Lower lobe of right lung (tissue), 2 donors: ENCODE measurements at regions not wholly inside any gene's neighbourhood (a gene's known extent, or its start where the extent isn't known, plus 50 kb on each side); places are given as distances from the start of the nearest gene placed in this dataset.

ENCODE experiments used
- ATAC-seq, 2 donors: fragments of 200-7000 bp; cut with Tn5 transposase; one replicate each; pipeline ENCODE4 v1.9.1; 2020 to 2022; ENCODE audit warnings: mild to moderate bottlenecking in 2 of 2, moderate library complexity in 2 of 2
- DNase-seq: peaks from one replicate; pipeline ENCODE4 v3.0.0-alpha.2; 2020
- H3K27ac ChIP-seq: fragments of 200-600 bp; one replicate; pipeline ENCODE4 v1.8.0; 2022
- H3K27me3 ChIP-seq: fragments of 200-600 bp; one replicate; pipeline ENCODE4 v1.8.0; 2022; ENCODE audit warnings: low read depth
- H3K36me3 ChIP-seq: fragments of 200-600 bp; one replicate; pipeline ENCODE4 v1.8.0; 2022; ENCODE audit warnings: mild to moderate bottlenecking
- H3K4me1 ChIP-seq: fragments of 200-600 bp; one replicate; pipeline ENCODE4 v1.8.0; 2022
- H3K4me3 ChIP-seq: fragments of 200-600 bp; one replicate; pipeline ENCODE4 v1.8.0; 2022; ENCODE audit warnings: mild to moderate bottlenecking
- H3K9me3 ChIP-seq: fragments of 200-600 bp; one replicate; pipeline ENCODE4 v1.8.0; 2022
- intact Hi-C: fragments of 100-400 bp; cut with DNase I; formaldehyde crosslinking; loops from one replicate; pipeline ENCODE4 v1.11.0; 2022
- TF ChIP-seq, protein P1 (sequence below): fragments of 200-600 bp; IDR thresholded peaks from one replicate; pipeline ENCODE4 v1.8.0; 2022; ENCODE audit warnings: antibody characterized with exemption, mild to moderate bottlenecking
- donor health status: DM: no; HTN: yes; CAD: no; lungs with severe emphysema.

DNA sequence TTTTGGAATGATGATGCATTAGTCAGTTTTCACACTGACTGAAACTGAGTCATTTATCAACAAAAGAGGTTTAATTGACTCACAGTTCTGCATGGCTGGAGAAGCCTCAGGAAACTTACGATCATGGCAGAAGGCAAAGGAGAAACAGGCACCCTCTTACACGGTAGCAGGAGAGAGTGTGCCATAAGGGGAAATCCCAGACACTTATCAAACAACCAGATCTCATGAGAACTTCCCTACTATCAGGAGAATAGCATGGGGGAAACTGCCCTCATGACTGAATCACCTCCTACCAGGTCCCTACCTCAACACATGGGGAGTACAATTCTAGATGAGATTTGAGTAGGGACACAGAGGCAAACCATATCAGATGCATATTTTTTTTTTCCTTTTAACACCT, 504.5 kb upstream of the VRK2 start:
- intact Hi-C loops = no loop called here
- TF ChIP-seq, protein P1, sequence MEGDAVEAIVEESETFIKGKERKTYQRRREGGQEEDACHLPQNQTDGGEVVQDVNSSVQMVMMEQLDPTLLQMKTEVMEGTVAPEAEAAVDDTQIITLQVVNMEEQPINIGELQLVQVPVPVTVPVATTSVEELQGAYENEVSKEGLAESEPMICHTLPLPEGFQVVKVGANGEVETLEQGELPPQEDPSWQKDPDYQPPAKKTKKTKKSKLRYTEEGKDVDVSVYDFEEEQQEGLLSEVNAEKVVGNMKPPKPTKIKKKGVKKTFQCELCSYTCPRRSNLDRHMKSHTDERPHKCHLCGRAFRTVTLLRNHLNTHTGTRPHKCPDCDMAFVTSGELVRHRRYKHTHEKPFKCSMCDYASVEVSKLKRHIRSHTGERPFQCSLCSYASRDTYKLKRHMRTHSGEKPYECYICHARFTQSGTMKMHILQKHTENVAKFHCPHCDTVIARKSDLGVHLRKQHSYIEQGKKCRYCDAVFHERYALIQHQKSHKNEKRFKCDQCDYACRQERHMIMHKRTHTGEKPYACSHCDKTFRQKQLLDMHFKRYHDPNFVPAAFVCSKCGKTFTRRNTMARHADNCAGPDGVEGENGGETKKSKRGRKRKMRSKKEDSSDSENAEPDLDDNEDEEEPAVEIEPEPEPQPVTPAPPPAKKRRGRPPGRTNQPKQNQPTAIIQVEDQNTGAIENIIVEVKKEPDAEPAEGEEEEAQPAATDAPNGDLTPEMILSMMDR = no peak
- H3K9me3 ChIP-seq = no peaks in the 10 kb centered on the region
- no peak overlapping the region for H3K27ac ChIP-seq
- no peak overlapping the region for H3K4me3 ChIP-seq
- DNase-seq (no peak), ATAC-seq (no peak)
- H3K4me1 ChIP-seq = no peaks in the 10 kb centered on the region
- no peaks in the 10 kb centered on the region for H3K36me3 ChIP-seq
- H3K27me3 ChIP-seq = no peaks in the 10 kb centered on the region

DNA sequence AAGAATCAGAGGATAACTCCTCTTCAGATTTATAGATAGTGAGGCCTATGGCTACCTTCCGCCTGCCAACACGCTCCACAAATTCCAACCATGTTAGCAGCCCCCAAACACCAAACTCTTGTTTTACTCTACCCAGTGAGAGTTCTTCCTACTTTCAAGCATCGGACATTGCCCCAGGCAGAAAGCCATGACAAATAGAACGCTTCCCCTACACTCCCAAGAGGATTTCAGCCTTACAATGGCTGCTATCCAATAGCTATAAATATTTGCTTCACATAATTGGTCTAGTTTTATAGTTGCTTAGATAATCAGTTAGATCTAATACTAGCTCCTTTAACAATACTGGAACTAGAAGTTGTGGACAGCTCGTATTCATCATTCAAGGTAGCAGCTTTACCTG, 503.4 kb upstream of the VRK2 start:
- no peak overlapping the region for H3K27ac ChIP-seq
- intact Hi-C loops = no loop called here
- DNase-seq (no peak), ATAC-seq (no peak)
- no peaks in the 10 kb centered on the region for H3K9me3 ChIP-seq
- TF ChIP-seq, protein P1 = no peak
- no peak overlapping the region for H3K4me3 ChIP-seq
- no peaks in the 10 kb centered on the region for H3K4me1 ChIP-seq
- no peaks in the 10 kb centered on the region for H3K27me3 ChIP-seq
- H3K36me3 ChIP-seq = no peaks in the 10 kb centered on the region

DNA sequence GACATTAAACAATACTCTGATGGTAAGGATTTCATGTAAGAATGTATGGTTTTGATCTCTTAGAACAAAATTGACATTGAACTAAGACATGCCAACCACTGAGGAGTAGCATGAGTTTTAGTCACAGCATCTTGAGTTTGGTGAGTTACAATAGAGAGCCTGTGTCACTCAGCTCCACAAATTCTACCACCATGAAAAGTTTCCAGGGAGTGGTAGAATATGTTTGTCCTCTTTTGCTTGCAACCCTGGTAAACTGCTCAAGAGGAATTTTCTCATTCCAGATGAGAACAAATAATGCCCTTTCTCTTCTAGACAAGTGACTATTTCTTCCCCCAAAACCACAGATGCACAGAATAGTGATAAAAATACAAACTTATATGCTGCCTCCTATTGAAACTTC, 502.0 kb upstream of the VRK2 start:
- DNase-seq = no peak
- no peak overlapping the region for H3K27ac ChIP-seq
- no peaks in the 10 kb centered on the region for H3K27me3 ChIP-seq
- H3K36me3 ChIP-seq = no peaks in the 10 kb centered on the region
- TF ChIP-seq, protein P1 = no peak
- ATAC-seq = no peak
- no peaks in the 10 kb centered on the region for H3K9me3 ChIP-seq
- no peaks in the 10 kb centered on the region for H3K4me1 ChIP-seq
- intact Hi-C loops = no loop called here
- H3K4me3 ChIP-seq = no peak overlapping the region

DNA sequence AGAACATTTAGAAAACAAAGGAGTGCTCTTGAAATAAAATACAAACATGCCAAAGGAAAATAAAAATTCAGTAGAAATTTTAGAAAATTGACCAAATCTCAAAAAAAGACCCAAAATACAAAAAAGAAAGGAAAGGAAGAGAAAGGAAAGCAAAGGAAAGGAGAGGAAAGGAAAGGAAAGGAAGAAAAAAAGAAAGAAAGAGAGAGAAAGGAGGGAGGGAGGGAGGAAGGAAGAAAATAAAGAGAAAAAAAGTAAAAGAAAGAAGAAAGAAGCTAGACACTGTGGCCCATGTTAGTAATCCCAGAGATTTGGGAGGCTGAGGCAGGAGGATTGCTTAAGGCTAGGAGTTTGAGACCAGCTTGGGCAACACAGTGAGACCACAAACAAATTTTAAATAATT, 500.1 kb upstream of the VRK2 start:
- TF ChIP-seq, protein P1 = no peak

DNA sequence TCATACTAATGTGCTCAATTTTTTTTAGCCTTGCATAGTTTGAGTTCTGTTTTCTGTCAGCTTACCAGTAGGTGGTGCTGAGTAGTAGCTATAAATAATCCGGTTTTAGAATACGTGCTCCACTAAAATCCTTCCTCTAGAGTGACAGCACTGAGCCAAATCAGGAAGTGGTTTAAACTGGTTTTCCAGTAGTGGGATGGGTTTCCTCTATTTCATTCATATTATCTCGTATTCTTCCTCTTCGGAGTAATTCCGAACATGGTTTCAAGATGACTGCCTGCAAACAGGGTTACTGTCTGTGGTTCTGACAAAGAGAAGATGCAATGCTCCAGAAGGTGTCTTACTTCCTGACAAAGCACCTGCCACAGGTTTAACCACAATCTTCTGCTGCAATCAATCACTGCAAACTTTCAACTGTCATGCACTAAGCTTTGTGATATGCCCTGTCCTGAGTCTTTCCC, 496.9 kb upstream of the VRK2 start:
- H3K9me3 ChIP-seq = peaks cover 8% of the 10 kb centered on the region
- DNase-seq (no peak), ATAC-seq (peak in 1 of 2 donors; percentile 19)
- TF ChIP-seq, protein P1 = peak; percentile 17
- H3K4me1 ChIP-seq = no peaks in the 10 kb centered on the region
- intact Hi-C loops = no loop called here
- H3K27me3 ChIP-seq = no peaks in the 10 kb centered on the region
- H3K27ac ChIP-seq = no peak overlapping the region
- H3K36me3 ChIP-seq = no peaks in the 10 kb centered on the region
- no peak overlapping the region for H3K4me3 ChIP-seq

More for the DNA sequence above, 500.1 kb upstream of the VRK2 start:
- H3K4me3 ChIP-seq = no peak overlapping the region
- H3K4me1 ChIP-seq = no peaks in the 10 kb centered on the region
- ATAC-seq = no peak
- peaks cover 8% of the 10 kb centered on the region for H3K9me3 ChIP-seq
- no peak overlapping the region for H3K27ac ChIP-seq
- no peaks in the 10 kb centered on the region for H3K27me3 ChIP-seq
- no peak for DNase-seq
- H3K36me3 ChIP-seq = no peaks in the 10 kb centered on the region
- intact Hi-C loops = no loop called here

DNA sequence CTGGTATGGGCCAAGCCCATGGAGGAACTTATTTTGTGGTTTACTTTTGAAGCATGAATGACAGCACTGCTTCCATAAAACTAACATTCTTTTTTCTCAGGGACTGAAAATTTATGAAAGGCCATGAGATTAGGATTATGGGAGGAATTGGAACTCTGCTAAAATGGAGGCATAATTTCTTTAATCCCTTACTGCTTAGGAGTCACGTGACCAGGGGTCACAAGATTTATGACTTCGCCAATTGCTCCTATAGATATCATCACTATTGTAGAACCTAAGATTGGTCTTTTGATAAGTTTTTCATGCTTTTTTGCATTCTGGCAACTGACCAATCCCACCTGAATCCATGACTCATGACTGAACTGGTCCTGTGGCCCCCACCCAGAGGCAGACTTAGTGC, 495.7 kb upstream of the VRK2 start:
- intact Hi-C loops = no loop called here

More for the DNA sequence above, 495.7 kb upstream of the VRK2 start:
- DNase-seq (no peak), ATAC-seq (no peak)
- Histone ChIP-seq H3K27me3 (no peaks in the 10 kb centered on the region), H3K27ac (no peak overlapping the region), H3K4me1 (no peaks in the 10 kb centered on the region), H3K4me3 (no peak overlapping the region), H3K36me3 (no peaks in the 10 kb centered on the region), H3K9me3 (peaks cover 8% of the 10 kb centered on the region)
- TF ChIP-seq, protein P1 = no peak
